OCI-LY1 (cell line): ENCODE measurements at regions not wholly inside any gene's neighbourhood (a gene's known extent, or its start where the extent isn't known, plus 50 kb on each side); places are given as distances from the start of the nearest gene placed in this dataset.

Experiments used
- H2AFZ ChIP-seq: fragments of 200-600 bp; sonication (generic), shearing (Covaris generic); 2 replicates; pipeline ENCODE4 v1.6.0; 2014; ENCODE audit warnings: antibody characterized with exemption, mild to moderate bottlenecking, low read length
- H3F3A ChIP-seq: fragments of 200-600 bp; sonication (generic), shearing (Covaris generic); 2 replicates; pipeline ENCODE4 v1.6.0; 2014; ENCODE audit warnings: mild to moderate bottlenecking, antibody characterized with exemption, low read length, moderate library complexity; ENCODE audit not compliant: insufficient read depth
- H3K27ac ChIP-seq: fragments of 200-600 bp; sonication (generic); 2 replicates; pipeline ENCODE4 v1.5.1; 2014; ENCODE audit warnings: low read length, mixed run types, mild to moderate bottlenecking, low read depth; ENCODE audit not compliant: poor library complexity, severe bottlenecking
- H3K27me3 ChIP-seq: fragments of 200-600 bp; sonication (generic); 2 replicates; pipeline ENCODE4 v1.6.0; 2014; ENCODE audit warnings: antibody characterized with exemption, mild to moderate bottlenecking, low read length, moderate library complexity; ENCODE audit not compliant: insufficient read depth
- H3K36me3 ChIP-seq: fragments of 200-600 bp; sonication (generic); 2 replicates; pipeline ENCODE4 v1.6.1; 2014; ENCODE audit warnings: mild to moderate bottlenecking, antibody characterized with exemption, low read length, moderate library complexity, mixed read lengths; ENCODE audit not compliant: insufficient read depth
- H3K4me1 ChIP-seq: fragments of 200-600 bp; sonication (generic); 2 replicates; pipeline ENCODE4 v1.5.1; 2014; ENCODE audit warnings: mild to moderate bottlenecking, low read length, moderate library complexity; ENCODE audit not compliant: insufficient read depth, severe bottlenecking
- H3K4me2 ChIP-seq: fragments of 200-600 bp; sonication (generic), shearing (Covaris generic); 2 replicates; pipeline ENCODE4 v1.6.1; 2014; ENCODE audit warnings: low read length
- H3K4me3 ChIP-seq: fragments of 200-600 bp; sonication (generic); 2 replicates; pipeline ENCODE4 v1.5.1; 2014; ENCODE audit warnings: low read length, low read depth, mild to moderate bottlenecking, mixed read lengths; ENCODE audit not compliant: poor library complexity, severe bottlenecking
- H3K79me2 ChIP-seq: fragments of 200-600 bp; shearing (Covaris generic); 2 replicates; pipeline ENCODE4 v1.6.1; 2016; ENCODE audit warnings: mixed run types, low read length, mixed read lengths; ENCODE audit not compliant: insufficient read depth
- H3K9ac ChIP-seq: fragments of 200-600 bp; sonication (generic), shearing (Covaris generic); 2 replicates; pipeline ENCODE4 v1.6.1; 2014; ENCODE audit warnings: mild to moderate bottlenecking, low read length, mixed read lengths
- H3K9me2 ChIP-seq: fragments of 200-600 bp; sonication (generic), shearing (Covaris generic); 2 replicates; pipeline ENCODE4 v1.6.1; 2014; ENCODE audit warnings: low read depth, mild to moderate bottlenecking, low read length, mixed read lengths
- H3K9me3 ChIP-seq: fragments of 200-600 bp; shearing (Covaris generic); 2 replicates; pipeline ENCODE4 v1.6.1; 2014; ENCODE audit warnings: low read length, mixed read lengths
- H4K20me1 ChIP-seq: fragments of 200-600 bp; sonication (generic), shearing (Covaris generic); 2 replicates; pipeline ENCODE4 v1.6.0; 2016; ENCODE audit warnings: mild to moderate bottlenecking, low read length; ENCODE audit not compliant: insufficient read depth
- EZH2 ChIP-seq: fragments of 200-600 bp; sonication (generic), shearing (Covaris generic); IDR thresholded peaks from 2 replicates; pipeline ENCODE4 v1.8.0; 2017; ENCODE audit warnings: borderline replicate concordance, mixed run types, mild to moderate bottlenecking, antibody characterized with exemption, low read length, moderate library complexity, mixed read lengths
- TF ChIP-seq, protein P1 (sequence below): fragments of 200-600 bp; sonication (generic), shearing (Covaris generic); IDR thresholded peaks from 2 replicates; pipeline ENCODE4 v1.5.1; 2017; ENCODE audit warnings: mild to moderate bottlenecking, antibody characterized with exemption, low read length, moderate library complexity, mixed read lengths

DNA sequence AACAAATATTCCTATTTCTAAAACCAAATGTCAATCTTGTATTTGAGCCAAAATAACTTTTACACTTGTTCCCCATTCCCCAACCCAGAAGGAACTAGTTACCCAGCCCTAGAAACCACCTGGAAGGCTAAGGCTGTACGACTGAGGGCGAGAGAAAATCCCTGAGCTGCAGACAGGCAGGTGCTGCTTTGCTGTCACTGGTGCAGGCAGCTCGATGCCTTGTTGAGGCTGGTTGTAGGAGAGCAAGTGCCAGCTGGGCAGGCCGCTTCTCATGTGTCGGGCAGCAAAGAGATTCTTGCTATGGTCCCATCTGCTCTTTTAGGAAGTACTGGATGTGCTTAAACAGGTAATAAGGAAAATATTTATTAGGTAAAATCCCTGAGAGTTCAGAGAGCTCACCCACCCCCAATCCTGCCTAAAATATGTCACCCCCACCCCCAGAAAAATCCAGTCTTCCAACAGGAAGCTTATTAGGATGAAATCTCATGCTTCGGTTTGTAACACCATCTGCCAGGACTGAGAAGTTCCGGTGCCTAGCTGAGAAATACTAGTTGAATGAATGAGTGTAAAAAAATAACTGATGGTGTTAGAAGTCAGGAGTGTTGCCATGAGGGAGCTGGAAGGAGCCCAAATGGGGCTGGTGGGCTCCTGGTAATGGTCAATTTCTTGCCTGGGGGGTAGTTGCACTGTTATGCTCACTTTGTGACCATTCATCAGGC is 91.1 kb upstream of the DMRT1 start:
- no peak for TF ChIP-seq EZH2
- TF ChIP-seq, protein P1, sequence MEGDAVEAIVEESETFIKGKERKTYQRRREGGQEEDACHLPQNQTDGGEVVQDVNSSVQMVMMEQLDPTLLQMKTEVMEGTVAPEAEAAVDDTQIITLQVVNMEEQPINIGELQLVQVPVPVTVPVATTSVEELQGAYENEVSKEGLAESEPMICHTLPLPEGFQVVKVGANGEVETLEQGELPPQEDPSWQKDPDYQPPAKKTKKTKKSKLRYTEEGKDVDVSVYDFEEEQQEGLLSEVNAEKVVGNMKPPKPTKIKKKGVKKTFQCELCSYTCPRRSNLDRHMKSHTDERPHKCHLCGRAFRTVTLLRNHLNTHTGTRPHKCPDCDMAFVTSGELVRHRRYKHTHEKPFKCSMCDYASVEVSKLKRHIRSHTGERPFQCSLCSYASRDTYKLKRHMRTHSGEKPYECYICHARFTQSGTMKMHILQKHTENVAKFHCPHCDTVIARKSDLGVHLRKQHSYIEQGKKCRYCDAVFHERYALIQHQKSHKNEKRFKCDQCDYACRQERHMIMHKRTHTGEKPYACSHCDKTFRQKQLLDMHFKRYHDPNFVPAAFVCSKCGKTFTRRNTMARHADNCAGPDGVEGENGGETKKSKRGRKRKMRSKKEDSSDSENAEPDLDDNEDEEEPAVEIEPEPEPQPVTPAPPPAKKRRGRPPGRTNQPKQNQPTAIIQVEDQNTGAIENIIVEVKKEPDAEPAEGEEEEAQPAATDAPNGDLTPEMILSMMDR = no peak
- Histone ChIP-seq H2AFZ (no peak overlapping the region), H3K9ac (no peak overlapping the region), H3K4me2 (no peak overlapping the region), H3F3A (no peaks in the 10 kb centered on the region), H3K9me2 (no peaks in the 10 kb centered on the region), H3K9me3 (no peaks in the 10 kb centered on the region), H3K79me2 (no peaks in the 10 kb centered on the region), H4K20me1 (no peaks in the 10 kb centered on the region), H3K27ac (no peak overlapping the region), H3K27me3 (no peaks in the 10 kb centered on the region), H3K4me1 (peaks cover 25% of the 10 kb centered on the region), H3K4me3 (no peak overlapping the region), H3K36me3 (no peaks in the 10 kb centered on the region)

DNA sequence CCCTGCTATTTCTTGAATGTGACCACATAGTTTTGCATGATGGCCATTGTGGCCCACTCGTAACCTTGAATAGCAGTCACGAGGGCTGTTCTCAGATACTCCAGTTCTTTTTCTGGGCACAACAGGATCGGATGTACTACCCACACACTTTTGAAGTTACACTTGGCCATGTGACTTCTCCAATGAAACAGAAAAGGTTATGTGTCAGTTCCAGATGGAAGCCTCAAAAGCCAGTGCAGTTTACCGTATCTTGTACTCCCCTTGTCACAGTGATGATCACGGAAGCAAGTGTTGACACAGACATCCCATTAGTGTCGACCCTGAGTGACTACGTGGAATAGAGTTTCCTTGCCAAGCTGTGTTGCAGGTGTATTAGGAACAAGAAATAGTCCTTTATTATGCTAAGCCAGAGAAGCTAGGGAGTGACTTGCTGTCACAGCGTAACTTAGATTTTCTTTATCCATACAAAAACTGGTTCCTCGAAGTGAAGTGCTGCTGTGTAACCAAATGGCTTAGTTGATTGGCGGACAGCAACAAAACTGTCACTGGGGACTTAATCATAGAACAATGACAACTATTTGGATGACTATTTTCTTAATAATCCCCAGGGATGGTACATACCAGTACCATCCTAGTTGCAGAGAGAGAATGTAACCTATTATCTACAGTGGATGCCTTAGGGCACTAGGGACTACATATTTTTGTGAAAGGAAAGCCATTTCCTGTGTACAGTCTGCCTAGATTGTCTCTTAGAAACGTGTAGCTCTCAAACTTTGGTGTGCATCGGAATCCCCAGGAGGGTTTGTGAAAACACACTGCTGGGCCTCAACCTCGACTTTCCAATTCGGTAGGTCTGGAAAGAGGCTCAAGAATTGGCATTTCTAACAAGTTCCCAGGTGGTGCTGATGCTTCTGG is 90.1 kb upstream of the DMRT1 start:
- H3F3A ChIP-seq = no peaks in the 10 kb centered on the region
- no peak overlapping the region for H3K27ac ChIP-seq
- no peak overlapping the region; the same call in 1 of the 2 replicates for H3K4me2 ChIP-seq
- H3K9me3 ChIP-seq = no peaks in the 10 kb centered on the region
- TF ChIP-seq, protein P1 = no peak
- no peak for TF ChIP-seq EZH2
- no peak overlapping the region for H3K4me3 ChIP-seq
- H3K4me1 ChIP-seq = peaks cover 25% of the 10 kb centered on the region
- no peaks in the 10 kb centered on the region for H3K79me2 ChIP-seq
- no peak overlapping the region for H3K9ac ChIP-seq
- no peak overlapping the region for H2AFZ ChIP-seq
- H4K20me1 ChIP-seq = no peaks in the 10 kb centered on the region
- no peaks in the 10 kb centered on the region for H3K36me3 ChIP-seq
- no peaks in the 10 kb centered on the region for H3K9me2 ChIP-seq
- no peaks in the 10 kb centered on the region for H3K27me3 ChIP-seq

GRCh38 chr9:752201-752600 is 89.3 kb upstream of the DMRT1 start:
- H3K9me3 ChIP-seq = no peaks in the 10 kb centered on the region
- no peak overlapping the region for H3K9ac ChIP-seq
- no peak overlapping the region for H3K4me3 ChIP-seq
- H3K79me2 ChIP-seq = no peaks in the 10 kb centered on the region
- no peaks in the 10 kb centered on the region for H3K27me3 ChIP-seq
- H4K20me1 ChIP-seq = no peaks in the 10 kb centered on the region
- no peak overlapping the region for H3K4me2 ChIP-seq
- H3K27ac ChIP-seq = no peak overlapping the region
- TF ChIP-seq EZH2 = no peak
- TF ChIP-seq, protein P1 = no peak
- H3K36me3 ChIP-seq = no peaks in the 10 kb centered on the region
- peaks cover 25% of the 10 kb centered on the region for H3K4me1 ChIP-seq
- H3F3A ChIP-seq = no peaks in the 10 kb centered on the region
- H3K9me2 ChIP-seq = no peaks in the 10 kb centered on the region
- no peak overlapping the region for H2AFZ ChIP-seq
